ENCODE measurements at regions not wholly inside any gene's neighbourhood (a gene's known extent, or its start where the extent isn't known, plus 50 kb on each side); places are given as distances from the start of the nearest gene placed in this dataset.

- no peak for DNase-seq (ENCODE audit: insufficient read length, low spot score, missing footprints)
- H2AFZ ChIP-seq (ENCODE audit: low read length), result no peak overlapping the region
- H3K4me1 ChIP-seq (ENCODE audit: insufficient read depth, low read length), result no peaks in the 10 kb centered on the region
- H3K79me2 ChIP-seq (ENCODE audit: insufficient read depth, low read length), result no peaks in the 10 kb centered on the region
- no peak for TF ChIP-seq CTCF (IDR thresholded peaks at IDR 0.05; ENCODE audit: extremely low read depth, low read depth, low read length)
- no peaks in the 10 kb centered on the region for H3K9me3 ChIP-seq (ENCODE audit: low read depth, low read length)
- no peaks in the 10 kb centered on the region for H4K20me1 ChIP-seq (ENCODE audit: insufficient read depth, low read length)
- H3K4me2 ChIP-seq (ENCODE audit: insufficient read depth, low read length), result no peak overlapping the region
- no peaks in the 10 kb centered on the region for H3K36me3 ChIP-seq (ENCODE audit: insufficient read depth, low read length)
- H3K27ac ChIP-seq (ENCODE audit: low read depth, low read length), result no peak overlapping the region
- no peaks in the 10 kb centered on the region for H3K27me3 ChIP-seq (ENCODE audit: insufficient read depth, low read length)
- no peak overlapping the region for H3K4me3 ChIP-seq (ENCODE audit: insufficient read depth, low read length)
Observed at GRCh38 chrX:437661-438390, 51.1 kb upstream of the PPP2R3B start.

- TF ChIP-seq CTCF (IDR thresholded peaks at IDR 0.05; ENCODE audit: extremely low read depth, low read depth, low read length), result no peak
- Histone ChIP-seq H3K27me3 (ENCODE audit: insufficient read depth, low read length) (no peaks in the 10 kb centered on the region), H3K4me1 (ENCODE audit: insufficient read depth, low read length) (no peaks in the 10 kb centered on the region), H3K4me2 (ENCODE audit: insufficient read depth, low read length) (no peak overlapping the region), H3K79me2 (ENCODE audit: insufficient read depth, low read length) (no peaks in the 10 kb centered on the region), H3K36me3 (ENCODE audit: insufficient read depth, low read length) (no peaks in the 10 kb centered on the region), H3K9me3 (ENCODE audit: low read depth, low read length) (no peaks in the 10 kb centered on the region), H3K27ac (ENCODE audit: low read depth, low read length) (no peak overlapping the region), H4K20me1 (ENCODE audit: insufficient read depth, low read length) (no peaks in the 10 kb centered on the region), H2AFZ (ENCODE audit: low read length) (no peak overlapping the region), H3K4me3 (ENCODE audit: insufficient read depth, low read length) (no peak overlapping the region)
- DNase-seq (ENCODE audit: insufficient read length, low spot score, missing footprints), result no peak
Observed at GRCh38 chrX:439241-439640, 52.5 kb upstream of the PPP2R3B start.

- Histone ChIP-seq H3K27me3 (ENCODE audit: insufficient read depth, low read length) (no peaks in the 10 kb centered on the region), H3K79me2 (ENCODE audit: insufficient read depth, low read length) (no peaks in the 10 kb centered on the region), H3K4me1 (ENCODE audit: insufficient read depth, low read length) (no peaks in the 10 kb centered on the region), H2AFZ (ENCODE audit: low read length) (no peak overlapping the region), H3K4me2 (ENCODE audit: insufficient read depth, low read length) (no peak overlapping the region), H3K27ac (ENCODE audit: low read depth, low read length) (no peak overlapping the region), H3K4me3 (ENCODE audit: insufficient read depth, low read length) (no peak overlapping the region), H3K9me3 (ENCODE audit: low read depth, low read length) (no peaks in the 10 kb centered on the region), H3K36me3 (ENCODE audit: insufficient read depth, low read length) (no peaks in the 10 kb centered on the region), H4K20me1 (ENCODE audit: insufficient read depth, low read length) (no peaks in the 10 kb centered on the region)
- no peak for TF ChIP-seq CTCF (IDR thresholded peaks at IDR 0.05; ENCODE audit: extremely low read depth, low read depth, low read length)
- DNase-seq (ENCODE audit: insufficient read length, low spot score, missing footprints), result no peak
Observed at GRCh38 chrX:439719-440118, 53.0 kb upstream of the PPP2R3B start.

- Histone ChIP-seq H2AFZ (ENCODE audit: low read length) (no peak overlapping the region), H3K9me3 (ENCODE audit: low read depth, low read length) (no peaks in the 10 kb centered on the region), H3K79me2 (ENCODE audit: insufficient read depth, low read length) (no peaks in the 10 kb centered on the region), H3K27ac (ENCODE audit: low read depth, low read length) (no peak overlapping the region), H3K27me3 (ENCODE audit: insufficient read depth, low read length) (no peaks in the 10 kb centered on the region), H3K4me2 (ENCODE audit: insufficient read depth, low read length) (no peak overlapping the region), H3K36me3 (ENCODE audit: insufficient read depth, low read length) (no peaks in the 10 kb centered on the region), H3K4me1 (ENCODE audit: insufficient read depth, low read length) (no peaks in the 10 kb centered on the region), H4K20me1 (ENCODE audit: insufficient read depth, low read length) (no peaks in the 10 kb centered on the region), H3K4me3 (ENCODE audit: insufficient read depth, low read length) (no peak overlapping the region)
- DNase-seq (ENCODE audit: insufficient read length, low spot score, missing footprints), result no peak
- no peak for TF ChIP-seq CTCF (IDR thresholded peaks at IDR 0.05; ENCODE audit: extremely low read depth, low read depth, low read length)
Observed at GRCh38 chrX:440636-441035, 53.9 kb upstream of the PPP2R3B start.
